GM19467 (cell line): ENCODE measurements at regions not wholly inside any gene's neighbourhood (a gene's known extent, or its start where the extent isn't known, plus 50 kb on each side); places are given as distances from the start of the nearest gene placed in this dataset.

Experiments
- ATAC-seq: cut with Tn5 transposase; IDR thresholded peaks from one replicate; pipeline ENCODE4 v1.9.1; 2021; ENCODE audit warnings: mild to moderate bottlenecking, moderate library complexity; ENCODE audit not compliant: unreplicated experiment

GRCh38 chr1:219774386-219774785 is 154.0 kb downstream of the SLC30A10 start:
- ATAC-seq: no peak

DNA sequence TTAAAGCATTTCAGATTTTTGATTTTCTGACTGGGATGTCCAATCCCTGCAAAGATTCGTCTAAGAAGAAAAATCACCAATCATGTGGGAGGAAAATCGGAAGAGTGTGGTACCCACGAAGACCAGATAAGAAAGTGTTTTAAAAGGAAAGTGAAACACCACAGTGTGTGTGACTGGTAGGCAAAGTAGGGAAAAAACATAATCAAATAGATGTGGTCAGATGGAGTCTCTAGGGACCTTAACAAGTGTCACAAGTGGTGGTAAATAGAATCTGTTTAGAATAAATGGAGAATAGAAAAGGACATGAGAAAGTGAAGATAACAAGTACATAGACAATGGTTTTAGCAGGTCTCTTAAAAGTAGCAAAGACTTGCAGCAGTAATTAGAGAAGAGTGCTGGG is 154.6 kb downstream of the SLC30A10 start:
- peak; percentile 99 for ATAC-seq

DNA sequence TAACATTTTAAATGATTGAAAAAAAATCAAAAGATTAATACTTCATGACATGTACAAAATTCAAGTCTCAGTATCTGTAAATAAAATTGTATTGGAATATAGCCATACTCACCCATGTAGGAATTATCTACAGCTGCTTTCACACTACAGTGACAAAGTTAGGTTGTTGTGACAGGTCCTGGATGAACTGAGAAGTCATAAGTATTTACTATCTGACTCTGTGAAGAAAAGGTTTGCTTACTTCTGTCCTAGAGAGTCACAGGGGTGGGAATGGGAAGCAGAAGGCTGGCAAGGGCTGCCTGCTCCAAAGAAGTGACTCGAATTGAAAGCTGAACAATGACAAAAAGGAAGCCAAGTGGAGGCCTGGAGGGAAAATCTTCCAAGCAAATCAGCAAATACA is 155.2 kb downstream of the SLC30A10 start:
- ATAC-seq: no peak

- ATAC-seq: no peak
These were observed 155.9 kb downstream of the SLC30A10 start for GRCh38 chr1:219772265-219773036.

GRCh38 chr1:219771080-219771479 is 157.3 kb downstream of the SLC30A10 start:
- ATAC-seq: no peak

DNA sequence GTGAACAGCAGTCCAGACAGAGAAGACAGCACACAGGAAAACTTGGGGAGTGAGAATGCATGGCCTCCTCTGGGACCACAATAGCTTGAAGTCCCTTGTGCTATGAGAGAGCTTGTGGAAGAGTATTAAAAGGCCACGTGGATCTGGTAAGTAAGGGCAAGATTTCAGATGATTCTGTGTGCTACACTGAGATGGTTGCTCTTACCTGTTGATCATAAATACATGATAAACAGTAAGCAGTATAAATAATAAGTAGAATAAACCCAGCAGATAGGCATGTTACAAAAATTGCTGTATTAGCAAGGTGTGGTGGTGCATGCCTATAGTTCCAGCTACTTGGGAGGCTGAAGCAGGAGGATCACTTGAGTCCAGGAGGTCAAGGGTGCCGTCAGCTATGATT is 150.4 kb upstream of the ZC3H11B start:
- no peak for ATAC-seq

GRCh38 chr1:219761208-219761860 is 148.4 kb upstream of the ZC3H11B start:
- ATAC-seq: no peak

GRCh38 chr1:219759095-219759494 is 146.2 kb upstream of the ZC3H11B start:
- no peak for ATAC-seq

DNA sequence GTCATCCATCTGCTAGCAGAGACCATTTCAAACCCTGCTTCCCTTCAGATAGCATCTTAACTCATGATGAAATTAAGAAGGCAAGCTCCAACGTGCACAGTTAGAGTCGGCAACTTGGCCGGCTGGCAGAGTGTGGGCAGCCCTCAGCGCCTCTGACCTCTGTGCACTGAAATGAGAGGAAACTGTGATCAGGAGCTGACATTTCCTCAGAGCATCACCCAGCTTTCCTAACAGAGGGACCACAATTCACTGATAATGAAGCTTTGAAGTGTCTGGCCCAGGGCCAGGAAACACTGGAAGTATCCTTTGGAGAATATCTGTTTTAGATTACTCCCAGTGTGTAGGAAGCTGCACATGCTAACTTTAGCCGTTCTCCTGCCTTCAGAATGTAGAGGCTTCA is 145.0 kb upstream of the ZC3H11B start:
- ATAC-seq: no peak

DNA sequence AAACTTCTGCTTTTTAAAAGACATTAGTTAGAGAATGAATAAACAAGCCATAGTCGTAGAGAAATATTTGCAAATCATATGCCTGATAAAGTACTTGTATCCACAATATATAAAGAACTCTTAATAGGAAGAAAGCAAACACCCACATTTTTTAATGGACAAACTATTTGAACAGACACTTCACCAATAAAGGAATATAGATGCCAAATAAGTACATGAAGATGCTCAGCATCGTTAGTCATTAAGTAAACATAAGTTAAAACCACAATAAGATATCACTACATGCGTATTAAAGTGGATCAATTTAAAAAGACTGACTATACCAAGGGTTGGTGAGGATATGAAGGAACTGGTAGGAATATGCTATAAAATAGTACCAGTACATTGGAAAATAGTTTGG is 142.3 kb upstream of the ZC3H11B start:
- ATAC-seq: no peak

DNA sequence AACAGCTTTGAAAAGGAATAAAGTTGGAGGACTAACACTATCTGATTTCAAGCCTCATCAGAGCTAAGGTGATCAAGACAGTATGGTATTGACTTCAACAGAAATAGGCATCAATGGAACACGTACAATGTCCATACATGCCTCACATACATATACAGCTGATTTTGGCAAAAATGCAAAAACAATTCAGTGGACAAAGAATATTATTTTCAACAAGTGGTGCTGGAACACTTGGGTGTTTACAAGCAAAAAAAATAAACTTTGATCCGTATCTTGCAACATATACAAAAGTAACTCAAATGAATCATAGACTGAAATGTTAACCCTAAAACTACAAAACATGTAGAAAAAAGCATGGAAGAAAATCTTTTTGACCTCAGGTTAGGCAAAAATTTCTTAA is 141.9 kb upstream of the ZC3H11B start:
- ATAC-seq: no peak

GRCh38 chr1:219753914-219754313 is 141.0 kb upstream of the ZC3H11B start:
- no peak for ATAC-seq

GRCh38 chr1:219752645-219753044 is 139.7 kb upstream of the ZC3H11B start:
- ATAC-seq: no peak

DNA sequence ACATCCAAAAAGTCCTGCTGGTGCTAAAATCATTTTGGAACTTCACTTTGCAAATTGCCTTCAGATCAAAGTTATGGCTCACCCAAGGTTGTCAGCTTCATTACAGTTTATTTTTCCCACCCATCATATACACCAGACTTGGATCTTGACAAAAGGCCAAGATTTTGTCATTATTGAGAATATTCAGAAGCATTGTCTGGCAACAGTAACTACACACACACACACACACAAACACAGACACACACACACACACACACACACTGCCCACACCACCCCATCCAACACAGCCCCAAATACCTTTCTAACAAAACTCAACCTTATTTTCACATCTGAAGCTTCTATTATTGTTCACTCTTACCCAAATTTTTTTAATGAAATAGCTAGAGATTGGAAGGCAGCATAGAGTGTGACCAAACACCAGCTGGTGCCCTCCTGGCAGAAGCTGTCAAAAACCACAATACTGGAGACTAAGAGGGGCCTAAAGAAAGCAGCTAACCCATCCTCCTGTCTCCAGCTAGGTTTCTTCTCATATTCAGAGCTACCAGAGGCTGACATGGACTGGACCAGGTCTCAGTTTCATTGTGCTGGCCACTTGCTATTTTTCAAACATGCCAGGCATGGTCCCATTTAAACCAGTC is 139.1 kb upstream of the ZC3H11B start:
- ATAC-seq: no peak

GRCh38 chr1:219749370-219749769 is 136.5 kb upstream of the ZC3H11B start:
- ATAC-seq: no peak

GRCh38 chr1:219746141-219746540 is 133.2 kb upstream of the ZC3H11B start:
- no peak for ATAC-seq

DNA sequence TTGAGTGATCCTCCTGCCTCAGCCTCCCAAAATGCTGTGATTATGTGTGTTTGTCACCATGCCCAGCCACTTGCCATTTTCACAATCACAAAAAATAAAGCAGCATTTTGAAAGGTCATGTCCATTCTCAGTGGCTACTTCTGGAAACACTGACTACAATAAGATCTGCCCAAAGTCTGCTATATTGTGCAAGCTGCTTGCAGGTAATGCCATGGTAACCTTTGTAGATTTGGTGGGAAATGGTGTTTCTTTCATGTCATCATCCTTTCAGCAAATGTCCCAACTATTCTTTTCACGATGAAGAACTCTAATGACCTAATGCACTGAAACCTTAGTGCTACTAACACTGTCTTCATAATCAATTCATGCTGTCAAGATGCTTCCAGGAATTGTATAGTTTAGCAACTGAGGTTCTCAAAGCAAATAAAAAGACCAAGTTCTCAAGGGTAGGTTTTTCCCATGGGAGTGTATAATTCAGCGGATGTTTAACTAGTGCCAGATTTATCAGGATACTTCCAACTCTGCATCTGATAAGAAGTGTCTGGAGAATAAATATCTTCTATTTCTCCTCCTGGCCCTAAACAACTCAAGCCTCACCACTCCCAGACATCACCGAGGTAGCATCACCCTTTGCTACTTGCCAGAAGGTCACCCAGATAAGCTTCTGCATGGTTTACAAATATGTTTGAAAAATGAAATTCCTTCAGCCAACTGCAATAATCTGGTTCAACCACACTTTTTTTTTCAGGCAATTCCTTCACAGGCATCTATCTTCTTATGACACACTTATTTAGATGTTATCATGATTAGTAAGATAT is 132.0 kb upstream of the ZC3H11B start:
- ATAC-seq: no peak

DNA sequence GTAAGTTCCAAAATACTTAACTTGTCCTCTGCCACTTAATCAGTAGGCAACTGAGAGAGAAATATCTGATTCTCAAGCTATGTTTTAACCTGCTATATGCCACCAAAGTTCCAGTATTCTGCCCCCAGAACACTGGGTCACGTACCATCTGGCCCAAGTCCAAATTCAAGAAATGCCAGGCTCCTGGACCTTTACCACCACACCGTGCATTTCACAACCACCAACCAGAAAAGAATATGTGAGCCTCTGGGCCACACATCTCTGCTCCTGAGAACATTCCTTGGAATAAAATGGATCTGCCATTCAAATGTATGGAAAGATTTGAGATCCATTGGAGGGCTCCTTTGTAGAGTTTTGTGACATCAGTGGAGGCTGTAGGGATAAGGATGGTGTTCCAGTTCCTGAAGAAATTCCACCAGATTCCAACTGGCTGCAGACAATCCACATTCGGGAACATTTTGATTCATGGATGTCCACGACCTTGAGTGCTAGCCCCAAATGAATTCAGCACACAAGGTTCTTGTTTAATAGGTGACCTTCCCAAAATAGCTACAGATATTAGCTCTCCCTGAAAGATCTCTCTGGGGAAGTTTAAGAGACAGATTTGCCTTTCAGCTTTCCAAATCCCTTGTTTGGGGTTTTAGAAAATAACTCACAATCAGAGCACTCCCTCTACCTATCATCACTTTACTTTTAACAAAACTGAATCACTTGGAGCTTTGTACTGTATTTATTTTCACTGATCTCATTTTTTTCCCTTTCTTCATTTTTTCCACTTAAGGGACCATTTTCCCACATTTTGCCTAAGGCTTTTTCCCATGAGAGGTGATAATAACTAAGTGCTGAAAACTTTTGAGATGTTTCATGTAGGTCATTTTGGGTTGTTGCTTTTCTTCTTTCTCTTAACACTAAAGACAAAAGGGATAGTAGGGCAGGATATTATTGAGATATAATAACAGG is 128.4 kb upstream of the ZC3H11B start:
- no peak for ATAC-seq

DNA sequence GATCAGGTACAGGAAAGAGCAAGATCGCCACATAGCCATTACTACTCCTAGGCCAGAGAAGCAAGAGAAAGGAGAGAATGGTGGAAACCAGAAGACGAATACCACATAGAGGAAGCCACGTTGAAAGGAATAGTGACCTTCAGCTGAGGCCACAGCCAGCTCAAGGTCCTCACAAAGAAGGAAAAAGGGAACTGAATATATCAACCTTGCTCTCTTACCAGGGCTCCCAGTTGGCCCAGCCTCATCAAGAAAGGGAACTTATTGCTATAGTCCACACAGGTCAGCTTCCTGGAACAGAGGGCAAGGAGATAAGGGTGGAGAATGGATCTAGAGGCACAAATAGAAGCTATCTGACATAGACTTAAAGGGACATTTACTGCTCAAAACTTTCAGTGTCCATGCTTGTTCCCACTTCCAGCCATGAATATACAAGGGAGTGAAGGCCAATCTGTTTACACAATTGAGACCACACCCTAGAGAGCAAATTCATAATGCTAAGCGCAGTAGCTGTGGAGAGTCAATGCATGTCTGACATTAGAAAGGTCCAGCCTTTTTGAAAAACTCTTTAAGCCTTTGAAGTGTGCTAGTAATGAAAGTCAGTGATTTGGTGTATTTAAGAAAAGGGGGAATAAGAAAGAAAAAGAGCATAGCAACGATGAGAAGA is 120.7 kb upstream of the ZC3H11B start:
- no peak for ATAC-seq
